HG02642 (cell line): ENCODE measurements at regions not wholly inside any gene's neighbourhood (a gene's known extent, or its start where the extent isn't known, plus 50 kb on each side); places are given as distances from the start of the nearest gene placed in this dataset.

ENCODE experiments used
- ATAC-seq: cut with Tn5 transposase; IDR thresholded peaks from one replicate; pipeline ENCODE4 v1.9.1; 2021; ENCODE audit warnings: mild to moderate bottlenecking; ENCODE audit not compliant: unreplicated experiment, poor library complexity

GRCh38 chr20:22776369-22776768, 192.0 kb upstream of the FOXA2 start:
- no peak for ATAC-seq

- ATAC-seq, result no peak
These were observed 195.5 kb upstream of the FOXA2 start for GRCh38 chr20:22779878-22780277.

GRCh38 chr20:22781869-22782268, 197.5 kb upstream of the FOXA2 start:
- ATAC-seq, result no peak

GRCh38 chr20:22789676-22790075, 205.3 kb upstream of the FOXA2 start:
- ATAC-seq, result no peak

GRCh38 chr20:22791396-22791795, 207.0 kb upstream of the FOXA2 start:
- ATAC-seq, result no peak

GRCh38 chr20:22791877-22792525, 207.6 kb upstream of the FOXA2 start:
- no peak for ATAC-seq

- no peak for ATAC-seq
These were observed 209.8 kb upstream of the FOXA2 start for GRCh38 chr20:22794200-22794599.

- no peak for ATAC-seq
These were observed 211.1 kb upstream of the FOXA2 start for GRCh38 chr20:22795433-22795832.

GRCh38 chr20:22795871-22796270, 211.5 kb upstream of the FOXA2 start:
- ATAC-seq, result no peak

- no peak for ATAC-seq
These were observed 212.2 kb upstream of the FOXA2 start for GRCh38 chr20:22796469-22797077.

GRCh38 chr20:22797103-22797502, 212.7 kb upstream of the FOXA2 start:
- no peak for ATAC-seq

- no peak for ATAC-seq
These were observed 215.3 kb upstream of the FOXA2 start for GRCh38 chr20:22799687-22800086.

GRCh38 chr20:22800129-22800528, 215.8 kb upstream of the FOXA2 start:
- no peak for ATAC-seq

GRCh38 chr20:22801528-22801927, 217.2 kb upstream of the FOXA2 start:
- no peak for ATAC-seq

GRCh38 chr20:22802296-22802695, 217.9 kb upstream of the FOXA2 start:
- ATAC-seq, result no peak

GRCh38 chr20:22805219-22805618, 220.8 kb upstream of the FOXA2 start:
- no peak for ATAC-seq

GRCh38 chr20:22805996-22806395, 221.6 kb upstream of the FOXA2 start:
- ATAC-seq, result no peak

- ATAC-seq, result no peak
These were observed 222.7 kb upstream of the FOXA2 start for GRCh38 chr20:22807045-22807444.

- no peak for ATAC-seq
These were observed 223.4 kb upstream of the FOXA2 start for GRCh38 chr20:22807646-22808244.

- ATAC-seq, result no peak
These were observed 224.3 kb upstream of the FOXA2 start for GRCh38 chr20:22808628-22809027.

- no peak for ATAC-seq
These were observed 225.1 kb upstream of the SSTR4 start for GRCh38 chr20:22810030-22810429.
